ENCODE measurements at regions not wholly inside any gene's neighbourhood (a gene's known extent, or its start where the extent isn't known, plus 50 kb on each side); places are given as distances from the start of the nearest gene placed in this dataset.

- TF ChIP-seq CEBPB (IDR thresholded peaks at IDR 0.05; ENCODE audit: low read depth, low read length) (no peak), CTCF (conservative IDR thresholded peaks at IDR 0.05; ENCODE audit: low read depth, low read length) (no peak), SMC3 (IDR thresholded peaks at IDR 0.05; ENCODE audit: low read depth, low read length) (no peak), MAZ (IDR thresholded peaks at IDR 0.05; ENCODE audit: borderline replicate concordance, low read depth, low read length) (no peak), ELK1 (IDR thresholded peaks at IDR 0.05; ENCODE audit: borderline replicate concordance, low read depth, low read length) (no peak), BHLHE40 (IDR thresholded peaks at IDR 0.05; ENCODE audit: low read depth, low read length) (no peak), POLR2A (IDR thresholded peaks at IDR 0.05; ENCODE audit: low read depth, low read length) (no peak), RAD21 (IDR thresholded peaks at IDR 0.05; ENCODE audit: low read length) (no peak), RFX5 (IDR thresholded peaks at IDR 0.05; ENCODE audit: low read depth, low read length) (no peak), NFE2L2 (IDR thresholded peaks at IDR 0.05; ENCODE audit: low read depth, low read length) (no peak), MXI1 (IDR thresholded peaks at IDR 0.05; ENCODE audit: borderline replicate concordance, low read depth, low read length) (no peak), FOS (IDR thresholded peaks at IDR 0.05; ENCODE audit: low read depth, low read length) (no peak)
Measured at GRCh38 chr14:101117543-101117942, 214.0 kb upstream of the RTL1 start.
